HG03558 (cell line): ENCODE measurements at regions not wholly inside any gene's neighbourhood (a gene's known extent, or its start where the extent isn't known, plus 50 kb on each side); places are given as distances from the start of the nearest gene placed in this dataset.
"Not testable (repeated sequence)": the region's sequence is repeated elsewhere in the genome, so short reads cannot be mapped to it uniquely, and the experiment has no call there.

Experiments used
- ATAC-seq: cut with Tn5 transposase; IDR thresholded peaks from one replicate; pipeline ENCODE4 v1.9.1; 2021; ENCODE audit warnings: moderate number of reproducible peaks; ENCODE audit not compliant: unreplicated experiment; ENCODE audit errors: extremely low read depth

GRCh38 chr12:9543341-9543740 is 64.4 kb downstream of the KLRB1 start:
- not testable (repeated sequence) for ATAC-seq

- not testable (repeated sequence) for ATAC-seq
Measured at GRCh38 chr12:9542827-9543226, 64.9 kb downstream of the KLRB1 start.

GRCh38 chr12:9515925-9516324 is 91.8 kb downstream of the KLRB1 start:
- ATAC-seq = not testable (repeated sequence)

- ATAC-seq = not testable (repeated sequence)
Measured at GRCh38 chr12:9512695-9513094, 95.0 kb downstream of the KLRB1 start.

- ATAC-seq = not testable (repeated sequence)
Measured at GRCh38 chr12:9510392-9511011, 97.2 kb downstream of the KLRB1 start.

- no peak for ATAC-seq
Measured at GRCh38 chr12:9509464-9510161, 98.1 kb downstream of the KLRB1 start.

GRCh38 chr12:9506746-9507145 is 101.0 kb downstream of the KLRB1 start:
- no peak for ATAC-seq

- ATAC-seq = not testable (repeated sequence)
Measured at GRCh38 chr12:9503384-9503783, 104.3 kb downstream of the KLRB1 start.

GRCh38 chr12:9502845-9503244 is 104.9 kb downstream of the KLRB1 start:
- not testable (repeated sequence) for ATAC-seq

- not testable (repeated sequence) for ATAC-seq
Measured at GRCh38 chr12:9493325-9493724, 114.4 kb downstream of the KLRB1 start.

GRCh38 chr12:9481289-9481688 is 126.4 kb downstream of the KLRB1 start:
- ATAC-seq = not testable (repeated sequence)

- ATAC-seq = not testable (repeated sequence)
Measured at GRCh38 chr12:9474197-9474596, 133.5 kb downstream of the KLRB1 start.

GRCh38 chr12:9473638-9474037 is 134.1 kb downstream of the KLRB1 start:
- ATAC-seq = not testable (repeated sequence)

- ATAC-seq = not testable (repeated sequence)
Measured at GRCh38 chr12:9471501-9471900, 136.2 kb downstream of the KLRB1 start.

GRCh38 chr12:9470367-9470766 is 137.3 kb downstream of the KLRB1 start:
- ATAC-seq = not testable (repeated sequence)

- not testable (repeated sequence) for ATAC-seq
Measured at GRCh38 chr12:9469956-9470355, 137.8 kb downstream of the KLRB1 start.

- ATAC-seq = not testable (repeated sequence)
Measured at GRCh38 chr12:9469463-9469862, 138.3 kb downstream of the KLRB1 start.

- ATAC-seq = not testable (repeated sequence)
Measured at GRCh38 chr12:9468998-9469397, 138.7 kb downstream of the KLRB1 start.

- ATAC-seq = not testable (repeated sequence)
Measured at GRCh38 chr12:9468144-9468543, 139.6 kb downstream of the KLRB1 start.

GRCh38 chr12:9464408-9464807 is 143.3 kb downstream of the KLRB1 start:
- ATAC-seq = no peak

GRCh38 chr12:9455516-9455915 is 152.2 kb downstream of the KLRB1 start:
- not testable (repeated sequence) for ATAC-seq

GRCh38 chr12:9454021-9454420 is 153.7 kb downstream of the KLRB1 start:
- not testable (repeated sequence) for ATAC-seq
